22Rv1 (cell line): ENCODE measurements at regions not wholly inside any gene's neighbourhood (a gene's known extent, or its start where the extent isn't known, plus 50 kb on each side); places are given as distances from the start of the nearest gene placed in this dataset.

Source experiments
- ZFX ChIP-seq: fragments of 450-650 bp; IDR thresholded peaks from 2 replicates; pipeline ENCODE4 v1.6.1; 2017; ENCODE audit warnings: antibody characterized with exemption, borderline replicate concordance
- TF ChIP-seq, protein P1 (sequence below): fragments of 450-650 bp; IDR thresholded peaks from 2 replicates; pipeline ENCODE4 v1.5.1; 2017; ENCODE audit warnings: mild to moderate bottlenecking

DNA sequence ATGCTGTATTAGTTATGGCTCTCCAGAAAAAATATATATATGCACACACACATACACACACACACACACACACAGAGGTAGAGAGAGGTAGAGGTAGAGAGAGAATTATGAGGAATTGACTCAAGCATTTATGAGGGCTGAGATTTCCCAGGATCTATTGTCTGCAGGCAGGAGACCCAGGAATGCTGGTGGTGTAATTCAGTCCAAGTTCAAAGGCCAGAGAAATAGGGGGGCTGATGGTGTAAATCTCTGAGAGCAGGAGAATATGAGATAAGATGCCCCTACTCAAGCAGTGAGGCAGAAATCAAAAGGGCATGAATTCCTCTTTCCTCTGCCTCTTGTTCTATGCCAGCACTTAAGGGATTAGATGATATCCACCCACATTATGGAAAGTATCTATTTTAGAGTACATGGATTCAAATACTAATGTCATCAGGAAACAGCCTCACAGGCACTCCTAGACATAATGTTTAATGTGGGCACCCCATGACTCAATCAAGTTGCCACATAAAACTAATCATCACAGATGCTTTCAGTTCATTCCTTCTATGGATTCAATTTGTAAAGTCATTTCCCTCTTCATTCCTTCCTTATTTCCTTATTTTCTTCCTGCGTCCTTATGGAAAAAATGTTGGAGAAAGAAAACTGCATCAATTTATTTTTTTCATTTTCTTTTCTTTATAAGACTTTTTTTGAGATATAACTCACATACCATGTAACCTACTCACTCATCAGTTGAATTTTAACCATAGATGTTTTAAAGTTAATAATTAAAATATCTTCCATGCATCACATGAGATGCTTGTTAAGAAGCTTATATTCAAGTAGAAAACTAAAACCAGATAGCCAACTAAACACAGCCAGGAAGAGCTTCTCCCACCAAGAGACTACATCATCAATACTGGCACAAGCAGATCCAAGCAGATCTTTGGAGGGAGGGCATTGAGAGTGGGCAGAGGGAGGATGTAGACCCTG, 406.2 kb downstream of the MBD2 start:
- TF ChIP-seq, protein P1, sequence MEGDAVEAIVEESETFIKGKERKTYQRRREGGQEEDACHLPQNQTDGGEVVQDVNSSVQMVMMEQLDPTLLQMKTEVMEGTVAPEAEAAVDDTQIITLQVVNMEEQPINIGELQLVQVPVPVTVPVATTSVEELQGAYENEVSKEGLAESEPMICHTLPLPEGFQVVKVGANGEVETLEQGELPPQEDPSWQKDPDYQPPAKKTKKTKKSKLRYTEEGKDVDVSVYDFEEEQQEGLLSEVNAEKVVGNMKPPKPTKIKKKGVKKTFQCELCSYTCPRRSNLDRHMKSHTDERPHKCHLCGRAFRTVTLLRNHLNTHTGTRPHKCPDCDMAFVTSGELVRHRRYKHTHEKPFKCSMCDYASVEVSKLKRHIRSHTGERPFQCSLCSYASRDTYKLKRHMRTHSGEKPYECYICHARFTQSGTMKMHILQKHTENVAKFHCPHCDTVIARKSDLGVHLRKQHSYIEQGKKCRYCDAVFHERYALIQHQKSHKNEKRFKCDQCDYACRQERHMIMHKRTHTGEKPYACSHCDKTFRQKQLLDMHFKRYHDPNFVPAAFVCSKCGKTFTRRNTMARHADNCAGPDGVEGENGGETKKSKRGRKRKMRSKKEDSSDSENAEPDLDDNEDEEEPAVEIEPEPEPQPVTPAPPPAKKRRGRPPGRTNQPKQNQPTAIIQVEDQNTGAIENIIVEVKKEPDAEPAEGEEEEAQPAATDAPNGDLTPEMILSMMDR: no peak
- no peak for TF ChIP-seq ZFX
